ENCODE measurements at regions not wholly inside any gene's neighbourhood (a gene's known extent, or its start where the extent isn't known, plus 50 kb on each side); places are given as distances from the start of the nearest gene placed in this dataset.

- Histone ChIP-seq H2AFZ (ENCODE audit: low read depth, low read length) (no peak overlapping the region), H3K27ac (ENCODE audit: low read length) (no peak overlapping the region), H3K4me3 (ENCODE audit: low read length) (no peak overlapping the region), H4K20me1 (ENCODE audit: insufficient read depth) (no peaks in the 10 kb centered on the region), H3K9ac (ENCODE audit: low read length) (no peak overlapping the region), H3K9me3 (ENCODE audit: low read length) (no peaks in the 10 kb centered on the region), H3K27me3 (ENCODE audit: insufficient read depth, low read depth, low read length) (no peaks in the 10 kb centered on the region), H3K79me2 (replicated peaks; ENCODE audit: insufficient read depth, low read length) (no peaks in the 10 kb centered on the region), H3K36me3 (ENCODE audit: insufficient read depth, low read length) (no peaks in the 10 kb centered on the region), H3K4me2 (ENCODE audit: low read length) (no peak overlapping the region), H3F3A (ENCODE audit: insufficient read depth, low read length, poor library complexity, severe bottlenecking) (no peaks in the 10 kb centered on the region), H3K9me2 (ENCODE audit: insufficient read depth, low read length) (no peaks in the 10 kb centered on the region)
- no peak for TF ChIP-seq EZH2 (IDR thresholded peaks at IDR 0.05; ENCODE audit: borderline replicate concordance, insufficient read depth, low read length, poor library complexity, severe bottlenecking)
- TF ChIP-seq MXI1 (conservative IDR thresholded peaks at IDR 0.05; ENCODE audit: poor library complexity, severe bottlenecking) = no peak
- TF ChIP-seq CTCF (IDR thresholded peaks at IDR 0.05; ENCODE audit: poor library complexity, severe bottlenecking) = no peak
- TF ChIP-seq SMC3 (conservative IDR thresholded peaks at IDR 0.05; ENCODE audit: poor library complexity) = no peak
- TF ChIP-seq RAD21 (conservative IDR thresholded peaks at IDR 0.05) = no peak
- TF ChIP-seq POLR2AphosphoS5 (IDR thresholded peaks at IDR 0.05) = no peak
- TF ChIP-seq REST (IDR thresholded peaks at IDR 0.05; ENCODE audit: borderline replicate concordance) = no peak
- TF ChIP-seq TAF1 (IDR thresholded peaks at IDR 0.05; ENCODE audit: low read depth) = no peak
- TF ChIP-seq EP300 (conservative IDR thresholded peaks at IDR 0.05; ENCODE audit: poor library complexity, severe bottlenecking) = no peak
Observed at GRCh38 chr9:106307670-106308069, 555.3 kb upstream of the ZNF462 start.

GRCh38 chr9:106309925-106310324, 553.0 kb upstream of the ZNF462 start:
- Histone ChIP-seq H3K9ac (ENCODE audit: low read length) (no peak overlapping the region), H3K9me3 (ENCODE audit: low read length) (peaks cover 3% of the 10 kb centered on the region), H3K36me3 (ENCODE audit: insufficient read depth, low read length) (no peaks in the 10 kb centered on the region), H3K27ac (ENCODE audit: low read length) (no peak overlapping the region), H3K9me2 (ENCODE audit: insufficient read depth, low read length) (no peaks in the 10 kb centered on the region), H3K79me2 (replicated peaks; ENCODE audit: insufficient read depth, low read length) (no peaks in the 10 kb centered on the region), H3K27me3 (ENCODE audit: insufficient read depth, low read depth, low read length) (no peaks in the 10 kb centered on the region), H2AFZ (ENCODE audit: low read depth, low read length) (no peak overlapping the region), H3K4me2 (ENCODE audit: low read length) (no peak overlapping the region), H4K20me1 (ENCODE audit: insufficient read depth) (no peaks in the 10 kb centered on the region), H3K4me3 (ENCODE audit: low read length) (no peak overlapping the region), H3F3A (ENCODE audit: insufficient read depth, low read length, poor library complexity, severe bottlenecking) (no peaks in the 10 kb centered on the region)
- no peak for TF ChIP-seq POLR2AphosphoS5 (IDR thresholded peaks at IDR 0.05)
- no peak for TF ChIP-seq CTCF (IDR thresholded peaks at IDR 0.05; ENCODE audit: poor library complexity, severe bottlenecking)
- no peak for TF ChIP-seq EP300 (conservative IDR thresholded peaks at IDR 0.05; ENCODE audit: poor library complexity, severe bottlenecking)
- TF ChIP-seq TAF1 (IDR thresholded peaks at IDR 0.05; ENCODE audit: low read depth) = no peak
- no peak for TF ChIP-seq RAD21 (conservative IDR thresholded peaks at IDR 0.05)
- no peak for TF ChIP-seq REST (IDR thresholded peaks at IDR 0.05; ENCODE audit: borderline replicate concordance)
- TF ChIP-seq SMC3 (conservative IDR thresholded peaks at IDR 0.05; ENCODE audit: poor library complexity) = no peak
- no peak for TF ChIP-seq EZH2 (IDR thresholded peaks at IDR 0.05; ENCODE audit: borderline replicate concordance, insufficient read depth, low read length, poor library complexity, severe bottlenecking)
- TF ChIP-seq MXI1 (conservative IDR thresholded peaks at IDR 0.05; ENCODE audit: poor library complexity, severe bottlenecking) = no peak

Data from neural cell (in vitro differentiated cells).